ENCODE measurements at regions not wholly inside any gene's neighbourhood (a gene's known extent, or its start where the extent isn't known, plus 50 kb on each side); places are given as distances from the start of the nearest gene placed in this dataset.
"Not testable (repeated sequence)": the region's sequence is repeated elsewhere in the genome, so short reads cannot be mapped to it uniquely, and the experiment has no call there.

DNA sequence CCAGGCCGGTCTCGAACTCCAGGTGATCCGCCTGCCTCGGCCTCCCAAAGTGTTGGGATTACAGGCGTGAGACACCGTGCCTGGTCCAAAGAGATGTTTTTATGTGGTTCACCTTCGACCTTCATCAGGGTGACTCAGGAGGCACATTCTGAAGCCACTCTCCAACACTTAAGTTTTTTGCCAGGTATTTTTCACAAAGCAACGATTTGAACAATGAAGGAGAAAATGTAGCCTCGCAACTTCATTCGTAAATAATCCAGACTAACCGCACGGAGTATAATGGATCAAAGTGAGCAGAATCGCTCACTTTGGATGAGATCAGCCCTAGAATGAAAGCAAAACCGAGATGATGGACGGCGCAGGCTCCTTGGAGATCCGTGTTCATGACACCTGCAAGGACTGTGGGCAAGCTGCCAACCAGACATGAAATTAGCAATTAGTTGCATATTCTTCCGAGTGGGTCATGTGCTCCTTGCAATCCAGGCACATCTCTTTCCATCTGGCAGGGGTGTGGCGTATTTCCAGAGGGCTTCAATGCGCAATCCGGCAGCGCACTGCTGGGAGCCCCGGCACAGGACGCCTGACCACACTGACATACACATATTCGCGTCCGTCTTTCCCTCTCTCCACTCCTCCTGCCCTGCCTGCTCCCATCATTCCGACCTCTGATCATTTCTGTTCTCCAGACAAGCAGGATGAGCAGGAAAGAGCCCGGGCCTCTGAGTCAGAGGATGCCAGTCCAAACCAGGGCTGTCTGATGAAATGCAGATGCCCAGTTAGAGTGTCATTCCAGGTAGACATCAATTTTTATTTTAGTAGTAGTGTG is 148.4 kb downstream of the KLF6 start:
- Mint-ChIP-seq H3K4me3 (no peak overlapping the region), H3K9me3 (no peaks in the 10 kb centered on the region), H3K36me3 (ENCODE audit: low read depth) (no peaks in the 10 kb centered on the region)

DNA sequence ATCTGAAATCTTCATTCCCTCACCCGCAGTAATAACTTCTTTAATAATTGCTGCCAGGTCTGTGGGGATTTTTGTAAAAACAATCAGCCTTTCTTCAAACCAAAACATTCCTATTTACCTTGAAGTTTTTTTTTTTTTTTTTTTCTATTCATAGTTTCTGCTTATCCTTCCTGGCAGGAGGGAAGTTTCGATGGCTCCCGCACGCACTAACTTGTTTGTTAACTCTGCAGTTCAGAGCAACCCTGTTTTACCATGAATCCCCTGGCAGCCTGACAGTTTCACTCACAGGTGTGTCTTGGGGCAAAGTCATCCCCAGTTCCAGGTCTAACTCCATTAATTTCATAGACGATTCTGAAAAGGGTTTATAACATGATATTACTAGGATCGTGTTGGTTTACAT is 149.3 kb downstream of the KLF6 start:
- peaks cover 2% of the 10 kb centered on the region for H3K36me3 Mint-ChIP-seq (ENCODE audit: low read depth)
- H3K27me3 Mint-ChIP-seq (ENCODE audit: low read depth), result peaks cover 44% of the 10 kb centered on the region
- no peak overlapping the region for H3K27ac Mint-ChIP-seq
- no peaks in the 10 kb centered on the region for H3K4me1 Mint-ChIP-seq (ENCODE audit: low read depth)
- no peaks in the 10 kb centered on the region for H3K9me3 Mint-ChIP-seq
- no peak overlapping the region for H3K4me3 Mint-ChIP-seq

More for the DNA sequence above, 148.4 kb downstream of the KLF6 start:
- Mint-ChIP-seq H3K27ac (no peak overlapping the region), H3K4me1 (ENCODE audit: low read depth) (no peaks in the 10 kb centered on the region), H3K27me3 (ENCODE audit: low read depth) (peaks cover 40% of the 10 kb centered on the region)

DNA sequence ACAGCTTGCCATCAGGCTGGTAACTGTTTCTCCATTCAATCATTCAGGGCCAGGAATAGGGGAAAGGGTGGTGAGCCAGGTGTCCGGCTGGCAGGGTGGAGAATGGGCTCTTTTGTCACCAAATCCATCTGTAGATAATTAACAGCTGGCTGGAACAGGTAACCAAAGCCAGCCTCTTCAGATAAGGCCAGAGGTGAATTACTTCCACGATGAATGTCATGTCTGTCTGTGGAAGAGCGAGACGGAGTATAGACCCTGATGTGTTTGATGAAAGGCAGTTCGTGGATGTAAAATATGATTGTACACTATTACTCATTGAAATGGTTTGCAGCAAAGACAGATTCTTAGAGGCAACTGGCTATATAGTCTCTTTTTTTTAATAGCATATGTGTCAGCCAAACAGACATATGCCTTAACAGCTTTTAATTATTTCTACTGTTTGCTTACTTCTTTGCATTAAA is 149.8 kb downstream of the KLF6 start:
- Mint-ChIP-seq H3K4me1 (ENCODE audit: low read depth) (no peaks in the 10 kb centered on the region), H3K27me3 (ENCODE audit: low read depth) (peaks cover 45% of the 10 kb centered on the region), H3K9me3 (no peaks in the 10 kb centered on the region), H3K4me3 (no peak overlapping the region), H3K27ac (no peak overlapping the region), H3K36me3 (ENCODE audit: low read depth) (peaks cover 2% of the 10 kb centered on the region)

DNA sequence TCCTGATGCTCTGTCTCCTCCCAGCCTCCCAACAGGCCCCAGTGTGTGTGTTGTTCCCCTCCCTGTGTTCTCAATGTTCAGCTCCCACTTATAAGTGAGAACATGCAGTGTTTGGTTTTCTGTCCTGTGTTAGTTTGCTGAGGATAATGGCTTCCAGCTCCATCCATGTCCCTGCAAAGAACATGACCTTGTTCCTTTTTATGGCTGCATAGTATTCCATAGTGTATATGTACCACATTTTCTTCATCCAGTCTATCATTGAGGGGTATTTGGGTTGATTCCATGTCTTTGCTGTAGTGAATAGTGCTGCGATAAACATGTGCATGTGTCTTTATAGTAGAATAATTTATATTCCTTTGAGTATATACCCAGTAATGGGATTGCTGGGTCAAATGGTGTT is 150.4 kb downstream of the KLF6 start:
- not testable (repeated sequence) for H3K4me1 Mint-ChIP-seq (ENCODE audit: low read depth); H3K27ac Mint-ChIP-seq; H3K36me3 Mint-ChIP-seq (ENCODE audit: low read depth); H3K9me3 Mint-ChIP-seq; H3K4me3 Mint-ChIP-seq
- H3K27me3 Mint-ChIP-seq (ENCODE audit: low read depth), result peaks cover 45% of the 10 kb centered on the region

DNA sequence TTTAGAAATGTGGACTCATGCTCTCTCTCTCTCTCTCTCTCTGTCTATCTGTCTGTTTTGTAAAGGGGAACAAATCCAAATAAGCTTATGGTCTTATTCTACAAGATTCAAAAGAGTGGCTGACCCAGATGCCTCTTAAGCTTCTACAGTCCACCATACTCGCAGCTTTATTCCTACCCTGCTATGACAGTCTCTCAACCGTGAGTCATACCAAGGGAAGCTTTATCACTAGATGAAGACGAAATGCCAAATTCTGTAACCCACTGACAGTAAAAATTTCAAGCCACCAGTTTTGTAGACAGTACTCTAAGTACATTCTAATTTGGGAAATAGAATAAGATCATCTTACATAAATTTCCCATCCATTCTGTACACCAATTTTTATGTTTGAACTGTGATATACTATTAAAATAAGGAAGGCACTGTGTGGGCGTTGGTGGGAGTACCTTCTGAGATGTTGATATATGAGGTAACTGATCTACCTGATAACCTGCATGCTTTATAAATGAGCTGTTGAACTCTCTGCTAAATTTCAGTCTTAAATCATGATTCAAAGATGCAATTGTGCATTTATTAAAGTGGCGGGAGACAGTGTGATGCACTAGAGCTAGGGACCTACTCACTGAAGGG is 153.2 kb downstream of the KLF6 start:
- no peak overlapping the region for H3K4me3 Mint-ChIP-seq
- H3K9me3 Mint-ChIP-seq, result no peaks in the 10 kb centered on the region
- H3K27me3 Mint-ChIP-seq (ENCODE audit: low read depth), result peaks cover 35% of the 10 kb centered on the region
- peaks cover 2% of the 10 kb centered on the region for H3K36me3 Mint-ChIP-seq (ENCODE audit: low read depth)
- H3K27ac Mint-ChIP-seq, result no peak overlapping the region
- no peaks in the 10 kb centered on the region for H3K4me1 Mint-ChIP-seq (ENCODE audit: low read depth)

DNA sequence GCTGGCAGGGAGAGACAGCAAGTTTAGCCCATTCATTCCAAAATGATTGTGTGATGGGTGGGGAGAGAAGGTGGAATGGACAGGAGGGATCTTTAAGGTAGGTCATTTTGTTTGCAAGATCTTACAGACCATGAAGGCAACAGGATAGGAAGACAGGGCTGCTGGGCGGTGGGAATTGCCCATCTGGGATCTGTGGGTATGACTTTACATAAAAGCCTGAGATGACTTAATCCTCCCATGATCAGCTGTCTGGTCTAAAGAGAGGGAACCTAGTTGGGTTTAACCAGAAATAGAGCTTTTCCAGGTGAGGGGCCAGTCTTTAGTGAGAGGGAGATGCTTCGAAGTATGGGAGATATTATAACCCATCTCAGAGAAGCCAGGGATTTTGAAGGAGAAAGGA is 153.7 kb downstream of the KLF6 start:
- H3K9me3 Mint-ChIP-seq, result no peaks in the 10 kb centered on the region
- peaks cover 34% of the 10 kb centered on the region for H3K27me3 Mint-ChIP-seq (ENCODE audit: low read depth)
- no peak overlapping the region for H3K27ac Mint-ChIP-seq

DNA sequence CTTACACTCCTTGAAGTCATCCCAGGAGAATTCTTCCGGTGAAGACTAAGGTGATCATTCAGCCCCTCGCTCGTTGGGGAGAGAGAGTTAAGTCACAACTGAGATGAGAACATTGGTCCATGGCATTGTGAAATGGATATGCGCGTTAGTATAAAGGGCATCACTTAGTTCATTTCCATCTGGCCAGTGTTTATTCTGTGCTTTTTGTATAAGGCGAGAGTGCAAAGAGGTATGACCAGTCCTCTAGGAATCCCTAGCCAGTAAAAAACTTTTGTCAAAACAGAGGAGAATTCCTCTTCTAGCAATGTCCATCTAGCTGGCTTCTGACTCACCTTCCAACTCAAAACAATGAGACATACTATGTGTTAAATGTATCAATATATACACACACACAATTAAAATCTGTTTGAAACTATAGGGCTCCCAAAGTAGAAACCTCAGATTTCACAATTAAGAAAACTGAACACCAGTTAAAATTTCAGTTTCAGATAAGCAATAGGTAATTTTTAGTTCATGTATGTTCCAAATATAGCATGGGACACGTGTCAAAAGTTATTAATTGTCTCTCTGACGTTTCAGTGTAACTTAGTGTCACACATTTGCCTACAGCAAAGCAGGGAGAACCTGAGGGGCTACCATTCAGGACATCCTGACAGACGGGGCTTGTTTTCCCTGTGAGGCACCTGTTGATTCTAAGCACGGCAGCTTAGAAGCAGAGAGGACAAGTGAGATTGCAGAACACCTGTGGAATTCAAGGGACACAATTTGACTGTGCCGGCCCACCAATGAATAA is 158.9 kb downstream of the KLF6 start:
- Mint-ChIP-seq H3K27ac (no peak overlapping the region), H3K4me1 (ENCODE audit: low read depth) (peaks cover 22% of the 10 kb centered on the region), H3K9me3 (peaks cover under 1% of the 10 kb centered on the region), H3K4me3 (no peak overlapping the region), H3K27me3 (ENCODE audit: low read depth) (peaks cover 6% of the 10 kb centered on the region), H3K36me3 (ENCODE audit: low read depth) (peaks cover 2% of the 10 kb centered on the region)

More for the DNA sequence above, 153.7 kb downstream of the KLF6 start:
- Mint-ChIP-seq H3K36me3 (ENCODE audit: low read depth) (peaks cover 2% of the 10 kb centered on the region), H3K4me1 (ENCODE audit: low read depth) (no peaks in the 10 kb centered on the region), H3K4me3 (no peak overlapping the region)

DNA sequence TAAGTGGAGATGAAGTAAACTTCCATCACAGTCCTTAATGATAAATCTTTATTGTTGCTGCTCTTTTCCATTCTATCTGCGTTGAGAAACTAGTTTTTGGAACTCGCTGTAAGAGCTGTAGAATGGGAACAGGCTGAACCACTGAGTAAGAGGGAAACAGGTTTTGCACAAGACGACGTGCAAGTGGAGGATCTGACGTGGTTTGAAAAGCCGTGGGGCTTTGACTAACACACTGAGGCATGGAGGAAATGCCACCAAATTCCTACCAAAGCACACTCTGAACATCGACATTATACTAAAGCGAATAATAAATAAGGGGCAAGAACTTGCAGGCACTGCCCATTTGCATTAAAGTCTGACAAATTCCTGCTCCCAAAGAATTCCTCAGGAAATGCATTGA is 160.6 kb downstream of the KLF6 start:
- Mint-ChIP-seq H3K4me1 (ENCODE audit: low read depth) (peaks cover 22% of the 10 kb centered on the region), H3K27ac (no peak overlapping the region), H3K9me3 (peaks cover 10% of the 10 kb centered on the region), H3K4me3 (no peak overlapping the region), H3K27me3 (ENCODE audit: low read depth) (peaks cover 10% of the 10 kb centered on the region), H3K36me3 (ENCODE audit: low read depth) (peaks cover 2% of the 10 kb centered on the region)

DNA sequence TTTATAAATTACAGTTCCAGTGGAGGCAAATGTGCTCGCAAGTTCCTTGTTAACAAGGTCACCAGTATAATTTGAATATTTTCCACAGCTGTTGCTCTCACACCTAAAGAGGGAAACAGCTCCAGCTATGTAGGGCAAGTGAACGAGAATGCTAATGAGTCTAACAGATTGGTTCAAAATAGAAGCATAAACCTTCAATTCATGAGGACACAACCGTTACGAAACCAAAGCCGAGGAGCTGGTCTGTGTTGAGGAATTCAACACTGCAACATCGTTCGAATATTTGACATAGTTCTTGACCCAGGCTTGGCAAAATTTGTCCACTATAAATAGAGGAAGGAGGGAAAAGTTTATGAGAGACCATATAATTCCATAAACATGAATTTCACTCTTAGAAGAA is 161.3 kb downstream of the KLF6 start:
- Mint-ChIP-seq H3K27me3 (ENCODE audit: low read depth) (peaks cover 10% of the 10 kb centered on the region), H3K9me3 (peaks cover 10% of the 10 kb centered on the region), H3K36me3 (ENCODE audit: low read depth) (peaks cover 2% of the 10 kb centered on the region), H3K4me3 (no peak overlapping the region), H3K4me1 (ENCODE audit: low read depth) (peaks cover 22% of the 10 kb centered on the region), H3K27ac (no peak overlapping the region)

DNA sequence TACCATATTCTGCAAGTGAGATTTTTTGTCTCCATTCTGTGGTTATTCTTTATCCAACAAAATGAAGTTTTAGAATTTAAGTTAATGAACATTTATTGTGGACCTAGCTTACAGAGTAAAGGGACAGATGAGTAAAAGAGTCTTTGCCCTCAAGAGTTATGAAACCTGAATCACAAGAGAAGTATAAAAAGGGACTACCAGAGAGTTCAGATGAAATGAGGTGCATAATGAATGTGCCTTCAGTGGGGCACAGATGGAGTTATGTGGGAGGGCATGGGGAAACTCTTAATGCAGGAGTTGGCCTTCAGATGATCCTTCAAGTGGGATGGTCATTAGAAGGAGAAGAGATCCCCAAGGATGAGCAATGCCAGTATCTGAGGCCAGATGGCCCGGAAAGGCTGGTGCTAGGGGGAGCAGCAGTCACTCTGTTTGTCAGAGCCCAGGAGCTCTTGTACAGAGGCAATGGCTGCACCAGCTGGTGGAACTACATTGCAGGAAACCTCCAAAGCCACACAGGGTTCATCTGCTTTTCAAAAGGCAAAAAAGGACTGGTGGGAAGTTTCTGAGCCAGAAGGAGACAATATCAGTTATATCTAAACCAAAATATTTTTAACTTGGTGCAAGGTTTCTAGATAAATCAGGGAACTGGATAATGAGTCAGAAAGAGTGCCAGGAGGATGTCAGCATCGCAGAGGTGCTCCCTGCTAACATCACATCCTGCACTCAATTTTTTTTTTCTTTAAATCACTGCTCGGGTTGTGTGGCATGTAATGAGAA is 162.0 kb downstream of the KLF6 start:
- no peak overlapping the region for H3K4me3 Mint-ChIP-seq
- H3K9me3 Mint-ChIP-seq, result peaks cover 10% of the 10 kb centered on the region
- H3K27ac Mint-ChIP-seq, result peak overlapping the region; percentile 22
- peaks cover 22% of the 10 kb centered on the region for H3K4me1 Mint-ChIP-seq (ENCODE audit: low read depth)
- peaks cover 2% of the 10 kb centered on the region for H3K36me3 Mint-ChIP-seq (ENCODE audit: low read depth)
- H3K27me3 Mint-ChIP-seq (ENCODE audit: low read depth), result peaks cover 10% of the 10 kb centered on the region

DNA sequence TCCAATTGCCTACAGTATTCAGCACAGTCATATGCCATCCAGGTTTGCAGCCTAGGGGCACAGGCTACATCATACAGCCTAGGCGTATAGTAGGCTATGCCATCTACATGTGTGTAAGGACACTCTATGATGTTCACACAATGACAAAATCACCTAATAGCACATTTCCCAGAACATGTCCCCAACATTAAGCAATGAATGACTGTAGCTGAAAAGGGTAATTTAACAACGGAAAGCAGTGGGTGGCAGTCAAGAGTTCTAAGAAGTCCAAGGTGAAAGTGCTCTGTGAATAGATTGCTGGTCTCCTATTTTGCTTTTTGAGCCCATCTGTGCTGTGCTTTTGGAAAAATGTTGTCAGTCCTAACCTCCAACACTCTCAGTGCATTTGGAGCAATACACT is 162.6 kb downstream of the KLF6 start:
- peaks cover 14% of the 10 kb centered on the region for H3K27me3 Mint-ChIP-seq (ENCODE audit: low read depth)

DNA sequence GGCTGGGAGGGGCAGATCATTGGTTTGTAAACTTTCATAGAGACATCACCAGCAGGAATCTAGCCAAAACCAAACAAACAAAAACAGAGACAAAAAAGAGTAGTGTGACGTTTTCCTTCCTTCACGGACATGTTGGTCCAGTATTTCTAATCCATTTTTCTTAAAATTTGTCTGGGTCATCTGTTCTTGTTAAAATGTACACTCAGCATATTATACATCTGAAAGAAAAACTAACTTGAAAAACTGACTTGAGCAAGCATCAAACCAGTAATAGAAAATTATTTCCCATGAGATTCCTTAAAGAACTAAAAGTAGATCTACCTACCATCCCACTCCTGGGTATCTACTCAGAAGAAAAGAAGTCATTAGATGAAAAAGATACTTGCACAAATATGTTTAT is 164.2 kb downstream of the KLF6 start:
- Mint-ChIP-seq H3K36me3 (ENCODE audit: low read depth) (peaks cover 2% of the 10 kb centered on the region), H3K4me3 (no peak overlapping the region), H3K4me1 (ENCODE audit: low read depth) (peaks cover 22% of the 10 kb centered on the region), H3K9me3 (peaks cover 10% of the 10 kb centered on the region), H3K27ac (no peak overlapping the region), H3K27me3 (ENCODE audit: low read depth) (peaks cover 14% of the 10 kb centered on the region)

More for the DNA sequence above, 162.6 kb downstream of the KLF6 start:
- H3K9me3 Mint-ChIP-seq, result peaks cover 10% of the 10 kb centered on the region
- H3K36me3 Mint-ChIP-seq (ENCODE audit: low read depth), result peaks cover 2% of the 10 kb centered on the region
- peaks cover 22% of the 10 kb centered on the region for H3K4me1 Mint-ChIP-seq (ENCODE audit: low read depth)
- peak overlapping the region; percentile 22 for H3K27ac Mint-ChIP-seq
- no peak overlapping the region for H3K4me3 Mint-ChIP-seq

DNA sequence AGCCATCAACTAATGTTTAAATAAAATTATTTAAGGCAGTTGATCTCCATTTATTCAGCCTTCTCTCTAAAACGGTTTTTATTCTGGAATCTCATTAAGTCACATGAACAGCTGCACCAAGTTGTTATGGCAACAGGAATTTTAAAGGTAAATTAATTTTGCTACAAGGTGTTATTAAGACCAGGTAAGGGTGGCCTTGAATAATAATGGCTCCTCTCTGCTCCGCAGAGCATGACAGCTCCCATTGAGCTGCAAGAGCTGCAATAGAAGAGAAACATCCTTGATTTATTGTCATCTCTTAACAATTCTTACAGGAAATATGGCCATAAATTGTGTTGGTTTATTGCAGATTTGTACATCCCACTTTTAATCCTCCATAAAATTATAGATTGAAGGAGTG is 165.8 kb downstream of the KLF6 start:
- Mint-ChIP-seq H3K4me1 (ENCODE audit: low read depth) (peaks cover 22% of the 10 kb centered on the region), H3K27me3 (ENCODE audit: low read depth) (peaks cover 14% of the 10 kb centered on the region), H3K27ac (no peak overlapping the region), H3K9me3 (peaks cover 10% of the 10 kb centered on the region), H3K4me3 (no peak overlapping the region), H3K36me3 (ENCODE audit: low read depth) (peaks cover 2% of the 10 kb centered on the region)

DNA sequence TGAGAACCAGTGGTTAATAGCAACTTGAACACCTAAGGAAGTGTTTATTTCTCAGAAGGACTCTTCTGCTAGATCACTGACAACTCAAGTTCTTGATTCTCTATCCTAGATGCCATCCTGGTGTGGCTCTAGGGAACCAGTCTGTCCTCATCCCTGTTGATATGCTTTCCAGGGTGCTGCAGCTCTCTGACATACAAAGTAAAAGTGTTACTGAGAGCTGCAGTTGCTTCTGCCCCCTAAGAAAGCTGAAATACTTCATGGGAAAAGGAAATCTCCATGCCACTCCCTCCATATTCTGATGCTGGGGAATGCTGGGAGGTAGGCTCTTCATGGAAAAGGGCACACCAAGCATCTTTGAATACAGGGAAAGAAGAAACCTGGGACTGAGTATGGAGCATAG is 168.1 kb downstream of the KLF6 start:
- Mint-ChIP-seq H3K27ac (no peak overlapping the region), H3K27me3 (ENCODE audit: low read depth) (peaks cover 14% of the 10 kb centered on the region), H3K9me3 (peaks cover 15% of the 10 kb centered on the region), H3K4me3 (no peak overlapping the region), H3K4me1 (ENCODE audit: low read depth) (peaks cover 3% of the 10 kb centered on the region), H3K36me3 (ENCODE audit: low read depth) (peaks cover 2% of the 10 kb centered on the region)
